ENCODE measurements at regions not wholly inside any gene's neighbourhood (a gene's known extent, or its start where the extent isn't known, plus 50 kb on each side); places are given as distances from the start of the nearest gene placed in this dataset.

GRCh38 chr15:91769476-91769875, 84.0 kb upstream of the SLCO3A1 start:
- no TSS peak for BruUV-seq (replicated peaks)
- Histone ChIP-seq H3K27me3 (ENCODE audit: insufficient read depth, low read length) (peaks cover 21% of the 10 kb centered on the region), H4K20me1 (ENCODE audit: insufficient read depth) (no peaks in the 10 kb centered on the region), H3K9me3 (ENCODE audit: control insufficient read depth in 1 of 2, insufficient read depth in 1 of 2, low read depth in 1 of 2, low read length in 2 of 2) (no peaks in the 10 kb centered on the region), H2AFZ (ENCODE audit: low read depth, low read length, poor library complexity, severe bottlenecking) (no peak overlapping the region), H3K79me2 (ENCODE audit: insufficient read depth, low read length) (no peaks in the 10 kb centered on the region), H3K9ac (ENCODE audit: low read length) (no peak overlapping the region), H3K4me3 (replicated peaks in 1 of 2; ENCODE audit: low read depth in 1 of 2, low read length in 2 of 2) (no peak overlapping the region), H3K4me2 (ENCODE audit: low read length) (no peak overlapping the region), H3K36me3 (ENCODE audit: control insufficient read depth in 1 of 2, insufficient read depth in 2 of 2, low read length in 2 of 2) (no peaks in the 10 kb centered on the region), H3K27ac (ENCODE audit: low read depth, low read length) (no peak overlapping the region), H3K4me1 (ENCODE audit: control insufficient read depth in 1 of 2, insufficient read depth in 2 of 2, low read length in 2 of 2) (no peaks in the 10 kb centered on the region), H3K9me2 (ENCODE audit: insufficient read depth) (no peaks in the 10 kb centered on the region)
- ATAC-seq (no peak), DNase-seq (ENCODE audit: low read depth, low spot score) (no peak)
- RAD21 ChIA-PET (ENCODE audit: low non-redundant PET in 1 of 2, low total read pairs in 2 of 2, uncharacterized antibody in 2 of 2, unreplicated experiment in 2 of 2) = no interaction called here
- intact Hi-C loops (cut with micrococcal nuclease) = no loop called here
- POLR2A ChIA-PET = no interaction called here
- TF ChIP-seq EGR1 (IDR thresholded peaks at IDR 0.05; ENCODE audit: low read depth) (no peak), REST (IDR thresholded peaks at IDR 0.05; ENCODE audit: low read depth) (no peak), SIN3A (IDR thresholded peaks at IDR 0.05; ENCODE audit: low read depth) (no peak), SP1 (IDR thresholded peaks at IDR 0.05; ENCODE audit: low read depth) (no peak), CBX3 (IDR thresholded peaks at IDR 0.05; ENCODE audit: low read depth) (no peak), MAX (IDR thresholded peaks at IDR 0.05) (no peak)
- CTCF ChIA-PET = no interaction called here

- intact Hi-C loops (cut with micrococcal nuclease) = no loop called here
- no peak for TF ChIP-seq RAD21 (IDR thresholded peaks at IDR 0.05; ENCODE audit: low read depth)
- no peak for TF ChIP-seq ATF3 (IDR thresholded peaks at IDR 0.05)
- no peak for TF ChIP-seq CBX3 (IDR thresholded peaks at IDR 0.05; ENCODE audit: low read depth)
- no peak for TF ChIP-seq JUND (IDR thresholded peaks at IDR 0.05)
- no peak for TF ChIP-seq SIN3A (IDR thresholded peaks at IDR 0.05; ENCODE audit: low read depth)
- TF ChIP-seq ZNF274 (IDR thresholded peaks at IDR 0.05; ENCODE audit: low read depth, low read length) = no peak
- no peak for TF ChIP-seq ZFX (IDR thresholded peaks at IDR 0.05)
- no peak for TF ChIP-seq EZH2phosphoT487 (IDR thresholded peaks at IDR 0.05; ENCODE audit: borderline replicate concordance)
- no peak for TF ChIP-seq FOSL1 (IDR thresholded peaks at IDR 0.05; ENCODE audit: low read depth)
- TF ChIP-seq MAX (IDR thresholded peaks at IDR 0.05) = no peak
- no peak for TF ChIP-seq CEBPB (IDR thresholded peaks at IDR 0.05; ENCODE audit: low read depth)
- TF ChIP-seq SRF (IDR thresholded peaks at IDR 0.05; ENCODE audit: low read depth) = no peak
- no peak overlapping the region for H3K9ac ChIP-seq (ENCODE audit: low read length)
- no peaks in the 10 kb centered on the region for H3K36me3 ChIP-seq (ENCODE audit: control insufficient read depth in 1 of 2, insufficient read depth in 2 of 2, low read length in 2 of 2)
- no peaks in the 10 kb centered on the region for H3K4me1 ChIP-seq (ENCODE audit: control insufficient read depth in 1 of 2, insufficient read depth in 2 of 2, low read length in 2 of 2)
- peaks cover 22% of the 10 kb centered on the region for H3K27me3 ChIP-seq (ENCODE audit: insufficient read depth, low read length)
- ChIA-PET POLR2A (no interaction called here), CTCF (no interaction called here), RAD21 (ENCODE audit: low non-redundant PET in 1 of 2, low total read pairs in 2 of 2, uncharacterized antibody in 2 of 2, unreplicated experiment in 2 of 2) (no interaction called here)
- no peaks in the 10 kb centered on the region for H3K9me3 ChIP-seq (ENCODE audit: control insufficient read depth in 1 of 2, insufficient read depth in 1 of 2, low read depth in 1 of 2, low read length in 2 of 2)
- no peaks in the 10 kb centered on the region for H4K20me1 ChIP-seq (ENCODE audit: insufficient read depth)
- no peak for ATAC-seq
- BruUV-seq (replicated peaks) = no TSS peak
- no peak overlapping the region for H3K27ac ChIP-seq (ENCODE audit: low read depth, low read length)
- H3K9me2 ChIP-seq (ENCODE audit: insufficient read depth) = no peaks in the 10 kb centered on the region
- H3K4me3 ChIP-seq (replicated peaks in 1 of 2; ENCODE audit: low read depth in 1 of 2, low read length in 2 of 2) = no peak overlapping the region
- DNase-seq (ENCODE audit: low read depth, low spot score) = no peak
- H2AFZ ChIP-seq (ENCODE audit: low read depth, low read length, poor library complexity, severe bottlenecking) = no peak overlapping the region
- H3K4me2 ChIP-seq (ENCODE audit: low read length) = no peak overlapping the region
- no peaks in the 10 kb centered on the region for H3K79me2 ChIP-seq (ENCODE audit: insufficient read depth, low read length)
These were observed 83.6 kb upstream of the SLCO3A1 start for GRCh38 chr15:91769894-91770293.

All from HCT116 (cell line).